ENCODE measurements at regions not wholly inside any gene's neighbourhood (a gene's known extent, or its start where the extent isn't known, plus 50 kb on each side); places are given as distances from the start of the nearest gene placed in this dataset.

DNA sequence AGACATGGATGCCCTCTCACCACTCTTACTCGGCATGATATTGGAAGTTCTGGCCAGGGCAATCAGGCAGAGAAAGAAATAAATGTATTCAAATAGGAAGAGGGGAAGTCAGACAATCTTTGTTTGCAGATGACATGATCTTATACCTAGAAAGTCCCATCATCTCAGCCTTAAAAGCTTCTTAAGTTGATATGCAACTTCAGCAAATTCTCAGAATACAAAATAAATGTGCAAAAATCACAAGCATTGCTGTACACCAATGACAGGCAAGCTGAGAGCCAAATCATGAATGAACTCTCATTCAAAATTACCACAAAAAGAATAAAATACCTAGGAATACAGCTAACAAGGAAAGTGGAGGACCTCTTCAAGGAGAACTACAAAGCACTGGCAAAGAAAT, 2190.4 kb downstream of the MAT2B start:
- intact Hi-C loops (cut with micrococcal nuclease) = no loop called here

DNA sequence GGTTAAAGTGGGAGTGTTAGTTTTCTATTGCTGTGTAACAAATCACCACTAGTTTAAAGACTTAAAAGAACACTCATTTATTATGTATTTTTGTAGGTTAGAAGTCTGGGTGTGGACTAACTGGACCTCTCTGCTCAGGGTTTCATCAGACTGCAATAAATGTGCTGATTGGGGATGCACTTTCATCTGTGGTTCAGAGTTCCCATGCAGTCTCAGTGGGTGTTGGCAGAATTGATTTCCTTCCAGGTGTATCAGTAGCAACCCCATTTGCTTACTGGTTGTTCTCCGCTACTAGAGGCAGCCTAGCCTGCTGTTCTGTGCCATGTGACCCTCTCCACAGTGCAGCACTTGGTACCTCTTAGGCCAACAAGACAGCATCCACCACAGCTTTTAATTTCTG, 2200.5 kb downstream of the MAT2B start:
- intact Hi-C loops (cut with micrococcal nuclease) = no loop called here

DNA sequence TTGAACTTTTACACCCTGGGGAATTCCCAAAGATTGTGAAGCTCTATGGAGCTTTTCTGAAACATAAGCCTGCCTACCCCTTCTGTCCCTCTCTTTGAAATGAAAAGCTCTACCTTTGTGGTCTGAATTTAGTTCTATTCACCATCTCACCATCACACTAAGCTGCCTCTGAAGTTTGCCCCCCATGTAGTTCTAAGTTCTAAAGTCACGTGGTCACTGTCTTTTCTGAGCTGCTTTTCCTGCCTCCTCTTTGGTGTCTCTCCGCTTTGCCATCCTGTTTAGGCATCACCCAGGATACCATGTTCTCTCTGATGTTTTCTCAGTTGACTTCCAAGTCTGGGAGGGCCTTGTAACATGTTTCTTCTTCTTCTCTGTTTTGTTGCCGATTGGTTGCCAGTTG, 2206.6 kb downstream of the MAT2B start:
- intact Hi-C loops (cut with micrococcal nuclease) = no loop called here

GRCh38 chr5:165714598-165714997, 2209.2 kb downstream of the MAT2B start:
- intact Hi-C loops (cut with micrococcal nuclease) = no loop called here

GRCh38 chr5:165720901-165721300, 2215.5 kb downstream of the MAT2B start:
- intact Hi-C loops (cut with micrococcal nuclease) = no loop called here

DNA sequence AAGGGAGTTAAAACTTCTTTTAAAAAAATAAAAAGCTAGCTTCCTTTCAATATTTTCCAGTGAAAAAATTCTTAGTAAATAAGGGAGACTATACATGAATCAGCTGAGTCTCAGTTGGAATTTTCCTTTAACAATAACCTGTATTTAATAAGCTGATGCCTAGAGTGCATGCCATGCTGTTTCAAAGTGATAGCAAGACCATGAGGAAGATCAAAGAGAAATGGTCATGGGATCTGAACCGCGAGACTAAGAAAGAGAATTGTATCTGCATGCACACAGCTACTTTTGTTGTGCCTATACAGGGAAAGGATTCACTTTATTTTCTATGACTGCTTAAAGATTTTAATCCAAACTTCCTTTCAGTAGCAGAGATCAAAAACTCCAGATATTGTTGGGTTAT, 2217.0 kb downstream of the MAT2B start:
- intact Hi-C loops (cut with micrococcal nuclease) = no loop called here

DNA sequence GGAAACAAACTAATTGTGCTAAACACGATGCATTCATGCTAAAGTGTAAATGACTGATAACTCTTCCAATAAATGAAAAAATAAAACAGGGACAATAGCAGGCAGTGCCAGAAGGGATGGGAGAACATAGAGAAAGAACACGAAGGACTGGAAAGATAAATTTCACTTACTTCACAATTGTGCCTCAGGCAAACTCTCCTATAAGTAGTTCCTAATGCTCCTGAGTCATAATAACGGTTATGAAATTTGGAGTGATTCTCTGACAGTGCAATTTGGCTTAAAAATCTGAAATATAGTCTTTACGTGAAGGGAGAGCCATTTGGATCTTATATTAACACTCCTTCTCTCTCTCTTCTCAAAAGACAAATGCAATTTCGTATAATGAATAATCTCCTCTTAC, 2218.5 kb downstream of the MAT2B start:
- intact Hi-C loops (cut with micrococcal nuclease) = no loop called here

GRCh38 chr5:165728425-165728824, 2223.0 kb downstream of the MAT2B start:
- intact Hi-C loops (cut with micrococcal nuclease) = no loop called here

- intact Hi-C loops (cut with micrococcal nuclease) = no loop called here
Measured at GRCh38 chr5:165735388-165735787, 2230.0 kb downstream of the MAT2B start.

DNA sequence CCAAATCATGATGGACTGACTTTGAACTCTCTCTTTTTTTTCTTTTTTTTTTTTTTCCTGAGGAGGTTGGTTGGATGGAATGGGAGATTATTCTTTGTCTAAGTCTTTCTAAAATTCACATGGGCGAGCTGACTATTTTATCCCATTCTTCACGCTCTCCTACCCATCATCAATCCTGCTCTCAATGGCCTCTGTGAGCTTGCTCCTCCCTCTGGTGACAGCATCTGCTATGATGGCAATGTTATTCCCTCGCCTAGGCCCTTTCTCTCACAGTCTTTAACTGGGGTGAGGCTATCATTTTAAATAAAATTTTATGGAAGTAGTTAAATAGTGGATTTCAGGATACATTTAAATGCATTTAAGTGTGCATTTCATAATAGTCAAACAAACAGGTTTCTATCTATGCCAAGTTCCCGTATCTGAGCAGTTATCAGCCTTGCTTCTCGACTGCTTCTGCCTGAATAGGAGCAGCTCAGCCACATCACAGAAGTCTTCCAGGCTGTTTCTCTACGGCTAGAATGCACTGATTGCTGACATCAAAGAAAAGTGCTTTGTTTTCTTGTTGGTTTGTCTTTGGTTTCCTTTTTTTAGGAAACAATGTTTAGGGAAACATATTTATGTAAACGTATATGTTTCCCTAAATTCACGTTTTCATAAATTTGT, 2233.8 kb downstream of the MAT2B start:
- intact Hi-C loops (cut with micrococcal nuclease) = no loop called here

DNA sequence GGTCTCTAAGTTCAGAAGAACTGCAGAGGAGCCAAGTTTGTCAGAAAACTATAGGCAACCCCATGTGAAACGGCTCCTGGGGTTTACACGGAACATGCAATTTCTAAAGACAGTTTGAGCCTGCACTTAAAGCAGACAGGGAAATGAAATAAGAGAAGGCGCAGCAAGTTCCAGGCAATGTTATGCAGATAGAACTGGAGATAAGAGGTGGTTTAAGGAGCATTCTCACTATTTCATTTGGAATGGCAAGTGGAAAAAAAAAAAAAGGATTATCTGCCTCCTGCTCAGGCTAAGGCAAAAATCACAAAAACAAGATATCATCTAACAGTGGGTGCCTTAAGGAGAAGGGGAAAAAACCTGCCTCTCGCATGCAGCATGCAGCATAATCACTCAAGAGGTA, 2252.4 kb downstream of the MAT2B start:
- intact Hi-C loops (cut with micrococcal nuclease) = no loop called here

DNA sequence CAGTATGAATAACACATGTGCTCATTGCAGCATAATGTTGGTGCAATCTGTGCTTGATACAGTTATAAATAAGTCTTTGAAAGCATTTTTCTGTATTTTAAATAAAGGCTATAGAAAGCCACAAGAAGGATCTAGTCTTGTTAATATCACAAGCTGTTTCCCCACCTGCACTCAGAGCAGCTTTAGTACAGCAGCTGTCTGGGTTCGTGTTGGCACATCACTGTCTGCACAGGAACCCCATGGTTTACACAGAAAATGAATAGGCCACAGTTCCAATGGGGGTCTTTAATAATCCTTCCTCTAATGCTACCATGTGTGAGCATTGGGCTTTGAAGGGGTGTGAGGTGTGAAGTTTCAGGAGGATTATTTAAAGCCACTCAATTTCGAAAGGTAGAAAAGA, 2269.7 kb downstream of the MAT2B start:
- intact Hi-C loops (cut with micrococcal nuclease) = no loop called here

- intact Hi-C loops (cut with micrococcal nuclease) = no loop called here
Measured at GRCh38 chr5:165779505-165779904, 2274.1 kb downstream of the MAT2B start.

DNA sequence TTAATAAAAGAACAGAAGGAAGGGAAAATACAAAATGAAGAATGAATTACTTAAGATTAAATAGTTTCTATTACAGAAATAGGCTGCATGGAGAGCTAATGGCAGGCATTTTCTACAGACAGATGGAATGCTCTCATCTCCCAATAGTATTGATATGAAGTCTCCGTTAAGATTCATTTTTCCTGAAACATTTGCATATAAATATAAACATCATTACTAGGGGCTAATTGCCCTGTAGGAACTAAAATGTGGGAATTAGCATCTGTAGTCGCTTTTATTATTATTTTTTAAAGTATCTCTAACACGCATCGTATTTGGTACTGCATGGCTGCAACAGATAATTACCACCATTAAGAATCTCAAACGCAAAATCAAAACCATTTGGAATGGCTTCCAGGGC, 2275.5 kb downstream of the MAT2B start:
- intact Hi-C loops (cut with micrococcal nuclease) = no loop called here

DNA sequence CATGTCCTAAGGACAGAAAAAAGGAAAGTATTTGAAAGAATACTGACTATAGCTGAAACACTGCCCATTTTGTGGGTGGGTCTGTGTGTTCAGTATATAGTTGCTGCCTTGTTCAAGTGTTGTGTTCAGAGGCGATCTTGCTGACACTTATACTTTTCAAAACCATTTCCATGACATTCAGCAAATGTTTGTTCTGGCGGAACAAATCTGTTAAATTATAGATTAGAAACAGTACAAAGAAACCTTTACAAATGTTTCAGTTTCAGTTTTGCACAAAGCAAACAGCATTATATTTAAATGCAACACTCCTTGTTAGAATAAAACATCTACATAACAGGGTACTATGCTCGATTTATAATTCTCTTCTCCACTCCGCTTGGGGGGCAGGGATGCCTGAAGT, 2276.3 kb downstream of the MAT2B start:
- intact Hi-C loops (cut with micrococcal nuclease) = no loop called here

DNA sequence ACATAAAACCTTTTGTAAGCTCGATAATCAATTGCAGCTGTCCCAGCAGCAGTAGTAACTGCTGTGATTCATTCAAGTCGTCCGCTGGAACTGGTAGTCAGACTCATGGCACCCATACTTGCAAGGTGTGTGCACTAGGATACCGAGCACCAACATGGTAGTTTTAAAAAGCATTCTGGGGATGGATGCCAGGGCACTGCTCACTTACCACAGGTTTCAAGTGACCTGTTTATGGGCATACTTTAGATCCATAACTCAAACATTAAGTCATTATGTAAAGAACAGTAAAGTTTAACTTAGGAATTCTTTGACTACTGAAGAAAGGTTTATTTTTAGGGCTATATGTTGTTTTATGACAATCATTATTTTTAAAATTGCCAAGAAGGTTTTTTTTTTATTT, 2277.6 kb downstream of the MAT2B start:
- intact Hi-C loops (cut with micrococcal nuclease) = no loop called here

DNA sequence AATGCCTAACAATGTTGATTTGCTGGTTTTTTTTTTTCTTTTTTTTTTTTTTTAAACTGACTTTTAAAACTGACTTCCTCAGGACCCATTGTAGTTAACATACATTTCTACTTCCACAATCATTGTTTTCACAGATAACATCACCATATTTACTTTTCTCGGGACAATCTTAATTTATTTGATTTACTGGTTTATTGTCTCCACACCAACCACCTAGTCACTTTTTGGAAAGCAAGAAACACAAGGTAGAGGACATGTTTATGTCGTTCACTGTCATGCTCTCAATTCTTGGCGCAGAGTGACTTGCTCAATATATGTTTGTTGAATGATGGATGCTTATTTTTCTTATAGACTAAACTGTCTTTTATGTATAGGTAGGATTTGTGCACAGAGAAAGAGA, 2280.7 kb downstream of the MAT2B start:
- intact Hi-C loops (cut with micrococcal nuclease) = no loop called here

GRCh38 chr5:165795073-165795472, 2289.7 kb downstream of the MAT2B start:
- intact Hi-C loops (cut with micrococcal nuclease) = no loop called here

DNA sequence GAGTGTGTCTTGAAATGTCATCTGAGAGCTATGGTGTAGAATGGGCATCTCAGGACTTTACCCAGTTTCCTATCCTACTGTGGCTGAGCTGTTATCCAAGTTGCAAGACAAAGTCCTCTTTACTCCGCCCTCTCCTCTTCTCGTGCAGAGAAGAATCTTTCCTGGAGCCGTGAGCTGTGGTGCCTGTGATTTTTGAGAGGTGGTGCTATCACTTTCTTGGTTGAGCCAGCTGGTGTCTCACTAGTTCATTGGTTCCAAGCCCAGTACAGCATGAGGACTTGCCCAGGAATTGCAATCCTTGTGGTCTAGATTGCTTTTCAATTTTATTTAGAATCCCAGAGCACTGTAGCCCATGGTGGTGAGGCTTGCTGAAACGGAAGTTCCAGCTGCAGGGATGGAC, 2300.3 kb downstream of the MAT2B start:
- intact Hi-C loops (cut with micrococcal nuclease) = no loop called here

DNA sequence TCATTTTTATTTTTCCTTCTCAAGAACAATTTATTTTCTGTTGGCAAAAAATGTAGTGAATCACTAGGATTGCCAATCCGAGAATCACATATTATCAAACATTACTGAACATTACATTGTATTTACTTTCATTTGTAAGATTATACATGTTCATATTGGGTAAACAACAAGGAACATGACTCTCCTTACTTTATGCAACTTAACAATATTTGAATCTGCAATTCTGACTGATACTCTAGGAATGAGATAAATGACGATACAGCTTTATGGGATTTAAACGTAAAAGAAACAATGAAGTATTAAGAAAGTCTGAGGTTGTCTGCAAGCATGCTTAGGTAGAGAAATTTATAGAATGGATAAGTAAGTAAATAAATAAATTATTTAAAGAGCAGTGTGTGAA, 2302.9 kb downstream of the MAT2B start:
- intact Hi-C loops (cut with micrococcal nuclease) = no loop called here

- intact Hi-C loops (cut with micrococcal nuclease) = no loop called here
Measured at GRCh38 chr5:165809914-165810313, 2304.5 kb downstream of the MAT2B start.

DNA sequence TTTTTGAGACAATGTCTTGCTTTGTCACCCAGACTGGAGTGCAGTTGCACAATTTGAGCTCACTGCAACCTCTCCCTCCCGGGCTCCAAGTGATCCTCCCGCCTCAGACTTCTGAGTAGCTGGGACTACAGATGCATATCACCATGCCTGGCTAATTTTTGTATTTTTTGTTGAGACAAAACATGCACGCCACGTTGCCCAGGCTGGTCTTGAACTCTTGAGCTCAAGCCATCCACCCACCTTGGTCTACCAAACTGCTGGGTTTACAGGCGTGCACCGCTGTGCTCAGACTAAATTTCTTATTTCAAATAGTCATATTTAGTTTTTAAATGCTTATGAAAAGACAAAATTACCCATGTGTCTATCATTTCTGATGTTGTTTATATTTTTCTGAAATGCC, 2324.1 kb downstream of the MAT2B start:
- intact Hi-C loops (cut with micrococcal nuclease) = no loop called here

- intact Hi-C loops (cut with micrococcal nuclease) = loop anchor here (5.0 kb wide), 1 partner anchor 77 kb away; no protein-coding TSS in a partner anchor
Measured at GRCh38 chr5:165834891-165835290, 2329.5 kb downstream of the MAT2B start.

DNA sequence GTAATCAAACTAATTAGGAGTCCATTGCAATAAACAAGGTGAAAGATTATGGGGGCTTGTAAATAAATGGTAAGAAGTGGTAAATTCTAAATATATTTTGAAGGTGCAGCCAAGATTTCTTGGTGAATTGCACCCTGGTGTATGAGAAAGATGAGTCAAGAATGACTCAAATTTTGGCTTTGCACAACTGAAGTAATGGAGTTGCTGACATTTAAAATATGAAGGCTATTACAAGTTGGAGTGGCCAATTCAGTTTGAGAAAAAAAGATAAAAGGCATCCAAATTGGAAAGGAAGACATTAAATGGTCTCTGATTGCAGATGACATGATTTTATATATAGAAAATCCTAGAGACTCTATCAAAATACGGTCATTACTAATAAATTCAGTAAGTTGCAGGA, 2330.6 kb downstream of the MAT2B start:
- intact Hi-C loops (cut with micrococcal nuclease) = no loop called here

All from T-helper 1 cell treated with Interleukin-12 subunit alpha and Interleukin-12 subunit beta and Interleukin-4 antibody, amounts not matched to agents 30 ng/mL and 1 ng/mL, for 36 hours (primary cell).